ENCODE measurements at regions not wholly inside any gene's neighbourhood (a gene's known extent, or its start where the extent isn't known, plus 50 kb on each side); places are given as distances from the start of the nearest gene placed in this dataset.

DNA sequence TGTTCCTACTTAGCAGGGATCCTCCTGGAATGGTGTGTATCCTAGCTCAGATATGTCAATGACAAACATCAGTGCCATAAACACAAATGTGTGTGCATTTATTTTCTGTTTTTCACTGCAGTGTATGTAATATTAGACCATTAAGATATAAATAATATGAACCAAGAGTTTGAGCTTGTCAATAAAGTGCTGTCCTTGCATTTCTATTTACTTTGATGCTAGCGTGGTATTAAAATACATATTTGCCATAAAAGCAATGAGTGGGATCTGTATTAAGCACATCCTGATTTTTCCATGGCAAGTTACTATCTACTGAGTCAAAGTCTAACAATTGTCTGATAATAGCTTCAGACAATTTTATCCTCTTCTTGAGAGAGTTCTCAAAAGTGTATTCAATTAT, 157.6 kb downstream of the DIRAS2 start:
- Histone ChIP-seq H3K27me3 (ENCODE audit: insufficient read depth, low read length) (peaks cover 10% of the 10 kb centered on the region), H2AFZ (ENCODE audit: low read depth, low read length, poor library complexity, severe bottlenecking) (no peak overlapping the region), H3K4me1 (ENCODE audit: control insufficient read depth in 1 of 2, insufficient read depth in 2 of 2, low read length in 2 of 2) (no peaks in the 10 kb centered on the region), H4K20me1 (ENCODE audit: insufficient read depth) (no peaks in the 10 kb centered on the region), H3K9me2 (ENCODE audit: insufficient read depth) (no peaks in the 10 kb centered on the region), H3K79me2 (ENCODE audit: insufficient read depth, low read length) (no peaks in the 10 kb centered on the region), H3K27ac (ENCODE audit: low read depth, low read length) (no peak overlapping the region), H3K4me3 (replicated peaks in 1 of 2; ENCODE audit: low read depth in 1 of 2, low read length in 2 of 2) (no peak overlapping the region), H3K9ac (ENCODE audit: low read length) (no peak overlapping the region), H3K9me3 (ENCODE audit: control insufficient read depth in 1 of 2, insufficient read depth in 1 of 2, low read depth in 1 of 2, low read length in 2 of 2) (peaks cover 0 to 6% of the 10 kb centered on the region in 2 experiments; a peak in 1 of 4 replicates), H3K36me3 (ENCODE audit: control insufficient read depth in 1 of 2, insufficient read depth in 2 of 2, low read length in 2 of 2) (no peaks in the 10 kb centered on the region), H3K4me2 (ENCODE audit: low read length) (no peak overlapping the region)
- POLR2A ChIA-PET = no interaction called here
- BruUV-seq (replicated peaks) = no TSS peak
- CTCF ChIA-PET = no interaction called here
- DNase-seq (ENCODE audit: low read depth, low spot score) = no peak
- TF ChIP-seq, protein P1, sequence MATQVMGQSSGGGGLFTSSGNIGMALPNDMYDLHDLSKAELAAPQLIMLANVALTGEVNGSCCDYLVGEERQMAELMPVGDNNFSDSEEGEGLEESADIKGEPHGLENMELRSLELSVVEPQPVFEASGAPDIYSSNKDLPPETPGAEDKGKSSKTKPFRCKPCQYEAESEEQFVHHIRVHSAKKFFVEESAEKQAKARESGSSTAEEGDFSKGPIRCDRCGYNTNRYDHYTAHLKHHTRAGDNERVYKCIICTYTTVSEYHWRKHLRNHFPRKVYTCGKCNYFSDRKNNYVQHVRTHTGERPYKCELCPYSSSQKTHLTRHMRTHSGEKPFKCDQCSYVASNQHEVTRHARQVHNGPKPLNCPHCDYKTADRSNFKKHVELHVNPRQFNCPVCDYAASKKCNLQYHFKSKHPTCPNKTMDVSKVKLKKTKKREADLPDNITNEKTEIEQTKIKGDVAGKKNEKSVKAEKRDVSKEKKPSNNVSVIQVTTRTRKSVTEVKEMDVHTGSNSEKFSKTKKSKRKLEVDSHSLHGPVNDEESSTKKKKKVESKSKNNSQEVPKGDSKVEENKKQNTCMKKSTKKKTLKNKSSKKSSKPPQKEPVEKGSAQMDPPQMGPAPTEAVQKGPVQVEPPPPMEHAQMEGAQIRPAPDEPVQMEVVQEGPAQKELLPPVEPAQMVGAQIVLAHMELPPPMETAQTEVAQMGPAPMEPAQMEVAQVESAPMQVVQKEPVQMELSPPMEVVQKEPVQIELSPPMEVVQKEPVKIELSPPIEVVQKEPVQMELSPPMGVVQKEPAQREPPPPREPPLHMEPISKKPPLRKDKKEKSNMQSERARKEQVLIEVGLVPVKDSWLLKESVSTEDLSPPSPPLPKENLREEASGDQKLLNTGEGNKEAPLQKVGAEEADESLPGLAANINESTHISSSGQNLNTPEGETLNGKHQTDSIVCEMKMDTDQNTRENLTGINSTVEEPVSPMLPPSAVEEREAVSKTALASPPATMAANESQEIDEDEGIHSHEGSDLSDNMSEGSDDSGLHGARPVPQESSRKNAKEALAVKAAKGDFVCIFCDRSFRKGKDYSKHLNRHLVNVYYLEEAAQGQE (IDR thresholded peaks at IDR 0.05; ENCODE audit: low read depth) = no peak
- TF ChIP-seq SP1 (IDR thresholded peaks at IDR 0.05; ENCODE audit: low read depth) (no peak), ZNF274 (IDR thresholded peaks at IDR 0.05; ENCODE audit: low read depth, low read length) (no peak), RAD21 (IDR thresholded peaks at IDR 0.05; ENCODE audit: low read depth) (no peak), ZFX (IDR thresholded peaks at IDR 0.05) (no peak), EGR1 (IDR thresholded peaks at IDR 0.05; ENCODE audit: low read depth) (no peak), ELF1 (IDR thresholded peaks at IDR 0.05; ENCODE audit: borderline replicate concordance, low read depth) (no peak), CBX3 (IDR thresholded peaks at IDR 0.05; ENCODE audit: low read depth) (no peak), EZH2 (IDR thresholded peaks at IDR 0.05) (no peak), POLR2A (IDR thresholded peaks at IDR 0.05; ENCODE audit: borderline replicate concordance, extremely low read depth, insufficient read depth, insufficient read length) (no peak), JUND (IDR thresholded peaks at IDR 0.05) (no peak), YY1 (IDR thresholded peaks at IDR 0.05; ENCODE audit: extremely low read depth, insufficient replicate concordance, low read depth, low read length) (no peak)
- TF ChIP-seq, protein P2, sequence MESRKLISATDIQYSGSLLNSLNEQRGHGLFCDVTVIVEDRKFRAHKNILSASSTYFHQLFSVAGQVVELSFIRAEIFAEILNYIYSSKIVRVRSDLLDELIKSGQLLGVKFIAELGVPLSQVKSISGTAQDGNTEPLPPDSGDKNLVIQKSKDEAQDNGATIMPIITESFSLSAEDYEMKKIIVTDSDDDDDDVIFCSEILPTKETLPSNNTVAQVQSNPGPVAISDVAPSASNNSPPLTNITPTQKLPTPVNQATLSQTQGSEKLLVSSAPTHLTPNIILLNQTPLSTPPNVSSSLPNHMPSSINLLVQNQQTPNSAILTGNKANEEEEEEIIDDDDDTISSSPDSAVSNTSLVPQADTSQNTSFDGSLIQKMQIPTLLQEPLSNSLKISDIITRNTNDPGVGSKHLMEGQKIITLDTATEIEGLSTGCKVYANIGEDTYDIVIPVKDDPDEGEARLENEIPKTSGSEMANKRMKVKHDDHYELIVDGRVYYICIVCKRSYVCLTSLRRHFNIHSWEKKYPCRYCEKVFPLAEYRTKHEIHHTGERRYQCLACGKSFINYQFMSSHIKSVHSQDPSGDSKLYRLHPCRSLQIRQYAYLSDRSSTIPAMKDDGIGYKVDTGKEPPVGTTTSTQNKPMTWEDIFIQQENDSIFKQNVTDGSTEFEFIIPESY (IDR thresholded peaks at IDR 0.05; ENCODE audit: extremely low read depth, insufficient replicate concordance, low read length) = no peak
- TF ChIP-seq, protein P3, sequence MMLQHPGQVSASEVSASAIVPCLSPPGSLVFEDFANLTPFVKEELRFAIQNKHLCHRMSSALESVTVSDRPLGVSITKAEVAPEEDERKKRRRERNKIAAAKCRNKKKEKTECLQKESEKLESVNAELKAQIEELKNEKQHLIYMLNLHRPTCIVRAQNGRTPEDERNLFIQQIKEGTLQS (IDR thresholded peaks at IDR 0.05) = no peak
- intact Hi-C loops (cut with micrococcal nuclease) = no loop called here
- RAD21 ChIA-PET (ENCODE audit: low non-redundant PET in 1 of 2, low total read pairs in 2 of 2, uncharacterized antibody in 2 of 2, unreplicated experiment in 2 of 2) = no interaction called here
- no peak for ATAC-seq
